ENCODE measurements at regions not wholly inside any gene's neighbourhood (a gene's known extent, or its start where the extent isn't known, plus 50 kb on each side); places are given as distances from the start of the nearest gene placed in this dataset.

- peak in 5 of 6 donors; percentile 8 to 60 (median 20) for DNase-seq
- Histone ChIP-seq H3K4me1 (peaks cover 0 to 10% (median 0%) of the 10 kb centered on the region in 3 donors), H3K4me3 (no peak overlapping the region), H3K27ac (peak overlapping the region in 1 of 4 donors; percentile 18), H3K27me3 (no peaks in the 10 kb centered on the region), H3K36me3 (no peaks in the 10 kb centered on the region), H3K9me3 (no peaks in the 10 kb centered on the region)
- FAIRE-seq, result no peak
- TF ChIP-seq CTCF (IDR thresholded peaks at IDR 0.05), result no peak
- intact Hi-C loops (cut with DNase I), result no loop called here
- ATAC-seq, result peak; percentile 52 to 92 (median 76)
- 12 to 13% methylated on average over 9 of the region's 9 CpGs for WGBS, 2 donors
Measured at GRCh38 chr10:35884657-35885071, 242.6 kb upstream of the FZD8 start.

- Histone ChIP-seq H3K4me3 (no peak overlapping the region), H3K27me3 (no peaks in the 10 kb centered on the region), H3K4me1 (peaks cover 0 to 10% (median 0%) of the 10 kb centered on the region in 3 donors), H3K9me3 (no peaks in the 10 kb centered on the region), H3K36me3 (no peaks in the 10 kb centered on the region), H3K27ac (no peak overlapping the region)
- intact Hi-C loops (cut with DNase I), result no loop called here
- no peak for ATAC-seq
- no peak for TF ChIP-seq CTCF (IDR thresholded peaks at IDR 0.05)
- no peak for FAIRE-seq
- DNase-seq, result no peak
- 84 to 90% methylated on average over 9 of the region's 9 CpGs for WGBS, 2 donors
Measured at GRCh38 chr10:35882422-35883150, 240.5 kb upstream of the FZD8 start.

GRCh38 chr10:35881320-35881719, 239.2 kb upstream of the FZD8 start:
- TF ChIP-seq CTCF (IDR thresholded peaks at IDR 0.05), result no peak
- no peaks in the 10 kb centered on the region for H3K27me3 ChIP-seq
- H3K4me1 ChIP-seq, result peaks cover 0 to 10% (median 0%) of the 10 kb centered on the region in 3 donors
- no peak for FAIRE-seq
- no peaks in the 10 kb centered on the region for H3K36me3 ChIP-seq
- no peak overlapping the region for H3K4me3 ChIP-seq
- no peak for DNase-seq
- intact Hi-C loops (cut with DNase I), result no loop called here
- no peaks in the 10 kb centered on the region for H3K9me3 ChIP-seq
- 96 to 100% methylated on average over 2 of the region's 2 CpGs for WGBS, 2 donors
- ATAC-seq, result no peak
- no peak overlapping the region for H3K27ac ChIP-seq

GRCh38 chr10:35876248-35876647, 234.2 kb upstream of the FZD8 start:
- FAIRE-seq (no peak), ATAC-seq (peak in 1 of 4 donors; percentile 35), DNase-seq (no peak)
- no peak overlapping the region for H3K4me3 ChIP-seq
- H3K27ac ChIP-seq, result no peak overlapping the region
- 82 to 98% methylated on average over 4 of the region's 4 CpGs for WGBS, 2 donors
- H3K4me1 ChIP-seq, result no peaks in the 10 kb centered on the region
- intact Hi-C loops (cut with DNase I), result no loop called here
- no peaks in the 10 kb centered on the region for H3K9me3 ChIP-seq
- H3K36me3 ChIP-seq, result no peaks in the 10 kb centered on the region
- no peak for TF ChIP-seq CTCF (IDR thresholded peaks at IDR 0.05)
- no peaks in the 10 kb centered on the region for H3K27me3 ChIP-seq

GRCh38 chr10:35875016-35875676, 233.1 kb upstream of the FZD8 start:
- WGBS, 2 donors, result 71 to 74% methylated on average over 10 of the region's 10 CpGs
- FAIRE-seq, result no peak
- H3K9me3 ChIP-seq, result no peaks in the 10 kb centered on the region
- H3K4me1 ChIP-seq, result no peaks in the 10 kb centered on the region
- H3K4me3 ChIP-seq, result no peak overlapping the region
- no peak overlapping the region for H3K27ac ChIP-seq
- TF ChIP-seq CTCF (IDR thresholded peaks at IDR 0.05), result no peak
- DNase-seq, result no peak
- H3K27me3 ChIP-seq, result no peaks in the 10 kb centered on the region
- H3K36me3 ChIP-seq, result no peaks in the 10 kb centered on the region
- peak in 1 of 4 donors; percentile 29 for ATAC-seq
- intact Hi-C loops (cut with DNase I), result no loop called here
